HG02588 (cell line): ENCODE measurements at regions not wholly inside any gene's neighbourhood (a gene's known extent, or its start where the extent isn't known, plus 50 kb on each side); places are given as distances from the start of the nearest gene placed in this dataset.

Experiments
- ATAC-seq: cut with Tn5 transposase; IDR thresholded peaks from one replicate; pipeline ENCODE4 v1.9.1; 2021; ENCODE audit warnings: mild to moderate bottlenecking, moderate library complexity; ENCODE audit not compliant: unreplicated experiment

GRCh38 chr7:36002900-36003299 lies 150.2 kb upstream of the EEPD1 start:
- no peak for ATAC-seq

- no peak for ATAC-seq
Measured at GRCh38 chr7:36003343-36003742, 149.7 kb upstream of the EEPD1 start.

DNA sequence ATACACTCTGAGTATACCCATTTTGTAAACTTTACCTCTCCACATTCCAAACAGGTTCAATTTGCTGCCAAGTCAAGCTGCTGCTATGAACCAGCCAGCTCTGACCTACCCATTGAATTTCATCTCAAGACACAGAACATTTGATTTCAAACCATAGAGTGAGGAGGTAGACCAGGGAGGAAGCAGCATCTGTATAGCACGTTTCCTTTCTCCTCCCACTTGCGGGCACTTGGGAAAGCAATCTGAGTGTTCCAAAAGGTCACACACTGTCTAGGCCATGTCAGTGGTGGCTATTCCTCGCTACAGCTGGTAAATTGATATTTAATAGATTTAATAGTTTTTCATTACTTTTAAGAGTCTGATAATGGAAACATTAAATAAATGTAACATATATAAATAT lies 147.8 kb upstream of the EEPD1 start:
- ATAC-seq: no peak

DNA sequence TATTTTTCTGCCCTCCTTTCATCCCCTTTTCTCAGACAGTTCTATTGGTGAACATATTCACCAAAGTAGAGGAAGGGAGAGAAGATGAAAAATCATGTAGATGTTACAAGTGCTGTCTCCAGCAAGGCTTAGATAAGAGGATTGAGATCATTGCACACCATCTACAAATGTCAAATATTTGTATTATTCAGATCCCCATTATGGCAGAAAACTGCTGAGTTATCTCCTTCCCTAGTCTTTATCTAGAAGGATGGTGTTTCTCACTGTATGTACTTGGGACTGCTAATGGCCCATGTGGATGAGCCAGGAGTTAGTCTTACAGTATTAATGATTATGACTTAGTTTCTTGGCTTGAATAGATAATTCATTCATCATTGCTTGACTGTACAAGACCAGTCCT lies 147.2 kb upstream of the EEPD1 start:
- no peak for ATAC-seq

DNA sequence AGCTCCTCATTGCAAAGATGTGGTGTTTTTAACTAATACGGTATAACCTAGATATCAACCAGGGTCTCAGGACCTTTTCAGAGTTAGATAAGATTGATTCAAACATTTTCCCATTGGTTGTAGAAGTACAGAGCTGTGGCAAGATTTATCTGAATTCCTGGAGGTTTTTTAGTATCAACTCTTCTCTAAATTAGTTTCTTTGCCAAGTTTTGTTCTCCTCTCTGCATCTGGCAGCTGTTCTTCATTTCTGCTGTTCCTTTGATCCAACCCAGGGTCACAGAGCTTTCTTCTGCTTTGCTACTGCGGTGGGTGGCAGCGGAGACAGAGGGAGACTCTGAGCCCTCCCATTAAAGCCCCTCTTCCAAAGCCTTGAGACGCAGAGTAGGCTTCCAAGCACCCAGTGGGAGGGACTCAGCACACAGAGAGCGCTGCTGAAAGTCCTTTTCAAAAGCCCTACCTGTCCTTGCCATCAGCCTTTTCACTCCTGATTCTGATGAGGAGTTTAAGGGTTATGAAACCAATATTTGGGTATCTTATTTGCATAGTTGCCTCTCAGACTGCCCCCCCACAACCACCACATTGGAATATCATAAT lies 146.3 kb upstream of the EEPD1 start:
- ATAC-seq: no peak

DNA sequence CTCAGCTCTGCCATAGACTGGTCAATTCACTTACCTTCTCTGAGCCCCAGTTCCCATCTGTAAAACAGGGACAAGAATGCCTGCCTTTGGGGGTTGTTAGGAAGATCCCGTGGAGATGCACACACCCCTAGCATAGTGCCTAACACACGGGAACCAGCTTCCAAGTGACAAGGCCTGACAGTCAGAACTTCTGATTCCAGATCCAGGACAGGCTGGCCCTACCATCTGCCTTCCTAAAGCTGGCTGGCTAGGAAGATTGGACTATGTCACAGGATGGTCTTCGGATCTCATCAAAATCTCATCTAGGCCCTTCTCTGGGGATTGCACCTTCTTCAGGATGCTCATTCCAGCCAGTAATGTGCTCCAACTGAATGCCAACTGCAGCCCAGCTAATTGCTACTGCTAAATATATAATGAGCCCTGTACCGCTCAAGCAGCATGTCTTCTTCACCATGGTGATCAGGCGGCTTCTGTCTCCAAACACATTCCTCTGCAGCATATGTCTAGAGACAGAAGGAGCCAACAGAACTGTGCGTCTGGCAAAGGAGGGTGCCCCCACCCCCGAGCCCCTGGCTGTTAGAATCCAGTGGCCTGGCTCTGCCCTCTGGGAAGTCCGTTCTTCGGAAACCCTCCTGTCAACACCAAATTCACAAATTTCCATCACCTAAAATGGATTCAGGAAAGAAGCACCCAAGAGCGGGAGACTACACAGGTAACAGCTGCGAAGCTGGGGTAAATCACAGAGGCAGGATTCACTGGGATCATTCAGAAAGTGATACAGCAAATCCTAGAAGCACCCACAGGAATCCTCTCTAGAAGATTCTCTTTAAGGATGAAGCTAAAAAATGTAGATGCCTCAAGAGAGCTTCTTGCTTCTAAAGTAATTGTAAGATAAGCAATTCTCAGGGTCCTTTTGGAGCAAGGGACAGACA lies 142.1 kb upstream of the EEPD1 start:
- ATAC-seq: no peak

DNA sequence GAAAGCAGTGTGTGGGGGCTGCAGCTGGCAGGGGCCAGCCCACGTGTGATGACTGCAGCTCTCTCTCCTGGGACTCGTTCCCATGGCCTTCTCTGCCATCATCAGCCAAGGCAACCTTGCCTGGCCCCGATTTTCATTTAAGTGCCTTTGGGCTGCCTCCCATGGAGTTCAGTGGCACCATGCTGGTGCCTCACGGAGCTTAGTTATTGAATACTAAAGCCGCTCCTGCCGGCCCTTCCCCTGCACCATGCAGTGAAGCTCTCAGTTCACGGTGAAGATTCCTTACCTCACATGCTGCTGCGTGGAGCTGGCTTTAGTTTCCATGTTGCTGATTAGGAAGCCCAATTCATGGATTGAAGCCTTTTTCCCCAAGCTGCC lies 141.5 kb upstream of the EEPD1 start:
- no peak for ATAC-seq

DNA sequence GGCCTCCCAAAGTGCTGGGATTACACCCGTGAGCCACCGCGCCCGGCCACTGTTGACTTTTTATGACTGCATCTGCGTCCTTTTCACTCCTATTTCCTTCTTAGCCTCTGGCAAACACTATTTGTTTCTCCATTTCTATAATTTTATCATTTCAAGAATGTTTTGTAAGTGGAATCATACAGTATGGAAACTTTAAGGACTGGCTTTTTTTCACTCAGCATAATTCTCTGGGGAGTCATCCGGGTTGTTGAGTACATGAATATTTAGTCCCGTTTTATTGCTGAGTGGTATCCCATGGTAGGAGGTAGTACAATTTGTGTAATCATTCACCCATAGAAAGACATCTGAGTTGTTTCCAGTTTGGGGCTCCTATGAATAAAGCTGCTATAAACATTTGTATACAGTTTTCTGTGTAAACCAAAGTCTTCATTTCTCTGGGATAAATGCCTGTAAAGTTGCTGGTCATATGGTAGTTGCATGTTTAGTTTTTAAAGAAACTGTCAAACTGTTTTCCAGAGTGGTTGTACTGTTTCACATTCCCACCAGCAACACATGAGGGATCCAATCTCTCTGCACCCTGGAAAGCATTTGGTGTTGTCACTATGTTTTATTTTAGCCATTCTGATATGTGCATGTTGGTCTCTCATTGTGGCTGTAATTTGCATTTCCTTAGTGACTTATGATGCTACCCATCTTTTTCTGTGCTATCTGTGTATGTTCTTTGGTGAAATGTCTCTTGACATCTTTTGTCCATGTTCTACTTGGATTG lies 139.6 kb upstream of the EEPD1 start:
- no peak for ATAC-seq

DNA sequence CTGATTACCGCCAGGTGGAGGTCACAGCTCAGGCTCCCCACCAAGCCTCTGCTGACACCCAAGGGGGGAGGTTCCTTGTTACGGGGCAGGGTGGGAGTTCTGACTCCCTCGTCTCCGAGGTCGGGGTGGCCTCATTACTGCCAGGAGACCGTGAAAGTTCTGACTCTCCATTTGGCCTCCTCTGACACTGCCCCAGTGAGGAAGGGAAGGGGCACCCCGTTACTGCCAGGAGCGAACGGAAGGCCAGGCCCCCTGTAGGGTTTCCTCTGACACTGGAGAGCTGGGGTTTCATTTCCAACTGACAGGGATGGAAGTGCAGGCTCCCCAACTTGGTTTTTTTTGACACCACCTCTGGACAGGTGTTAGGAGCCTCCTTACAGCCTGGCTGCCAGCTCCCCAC lies 138.1 kb upstream of the EEPD1 start:
- ATAC-seq: no peak

DNA sequence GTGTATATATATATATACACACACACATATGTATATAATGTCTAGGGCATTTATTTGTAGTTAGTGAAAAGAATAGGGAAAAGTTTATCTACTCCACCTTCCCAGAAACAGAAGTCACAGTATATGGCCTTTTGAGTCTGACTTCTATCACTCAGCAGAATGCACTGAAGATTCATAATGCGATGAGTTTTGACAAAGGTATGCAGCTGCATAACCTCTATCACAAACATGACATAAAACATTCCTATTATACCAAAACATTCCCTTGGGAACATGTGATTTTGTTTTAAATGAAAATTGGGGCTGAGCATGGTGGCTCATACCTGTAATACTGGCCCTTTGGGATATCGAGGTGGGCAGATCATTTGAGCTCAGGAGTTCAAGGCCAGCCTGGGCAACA lies 137.3 kb upstream of the EEPD1 start:
- no peak for ATAC-seq

DNA sequence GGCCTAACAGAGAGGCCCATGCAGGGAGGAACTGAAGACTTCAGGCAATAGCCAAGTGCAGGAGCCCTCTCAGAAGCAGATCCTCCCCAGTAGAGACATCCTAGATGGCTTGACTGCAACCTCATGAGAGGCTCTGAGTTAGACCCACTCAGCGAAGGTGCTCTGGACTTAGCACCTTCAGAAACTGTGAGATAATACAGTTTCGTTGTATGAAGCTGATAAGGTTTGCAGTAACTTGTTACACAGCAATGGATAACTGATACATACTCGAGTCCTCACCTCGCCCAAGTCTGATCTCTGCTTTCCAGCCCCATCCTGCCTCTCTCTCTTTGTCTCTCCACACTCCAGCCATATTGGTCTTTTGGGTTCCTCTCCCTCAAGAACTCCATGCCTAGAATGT lies 136.4 kb upstream of the EEPD1 start:
- ATAC-seq: no peak

- no peak for ATAC-seq
Measured at GRCh38 chr7:36017111-36017510, 135.9 kb upstream of the EEPD1 start.

DNA sequence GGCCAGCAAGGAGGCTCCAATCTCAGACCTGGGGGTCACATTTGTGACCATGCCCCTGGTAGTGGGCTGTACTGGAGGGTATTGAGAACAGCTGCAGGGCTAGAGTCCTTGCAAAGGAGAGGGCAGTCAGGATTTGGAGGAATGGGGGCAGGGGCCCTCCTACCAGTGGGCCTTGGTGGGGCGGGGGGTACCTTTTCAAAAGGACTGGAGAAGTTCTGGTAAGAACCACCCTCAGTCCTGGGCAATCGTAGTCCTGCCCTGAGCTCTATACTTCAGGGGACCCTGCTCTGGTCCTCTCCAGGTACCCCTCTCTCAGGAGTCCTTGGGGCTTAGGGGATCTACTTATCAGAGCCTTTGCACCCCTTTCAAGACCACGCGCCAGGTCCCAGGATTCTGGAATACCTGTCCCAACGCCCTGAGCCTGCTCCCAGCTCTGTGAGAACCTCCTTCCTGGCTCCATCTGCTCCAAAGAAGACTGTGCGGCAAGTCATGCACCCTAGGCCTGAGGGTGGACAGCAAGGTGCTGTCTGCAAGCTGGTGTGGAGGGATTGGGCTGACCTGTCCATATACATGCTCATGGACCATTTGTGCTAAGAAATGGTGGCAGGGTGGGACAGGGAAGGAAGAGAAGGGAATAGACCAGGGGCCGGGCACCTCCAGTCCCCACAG lies 134.1 kb upstream of the EEPD1 start:
- ATAC-seq: no peak

DNA sequence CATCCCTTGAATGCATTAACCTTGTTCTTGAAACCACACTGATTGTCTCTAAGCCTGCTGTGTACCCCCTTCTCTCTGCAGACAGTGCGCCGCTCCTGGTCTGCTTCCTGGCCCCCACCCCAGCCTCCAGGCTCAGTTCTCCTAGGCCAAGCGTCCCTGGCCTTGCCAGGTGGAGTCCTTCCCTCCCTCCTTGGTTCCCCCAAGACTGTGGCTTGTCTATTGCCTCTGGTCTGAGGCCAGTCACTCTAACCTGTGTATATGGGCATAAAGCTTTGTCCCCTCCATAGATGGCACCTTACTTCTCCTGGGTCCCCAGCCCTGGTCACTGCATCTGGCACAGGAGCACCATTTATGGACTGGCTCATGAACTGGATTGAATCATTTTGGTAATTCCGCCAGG lies 133.5 kb upstream of the EEPD1 start:
- no peak for ATAC-seq

DNA sequence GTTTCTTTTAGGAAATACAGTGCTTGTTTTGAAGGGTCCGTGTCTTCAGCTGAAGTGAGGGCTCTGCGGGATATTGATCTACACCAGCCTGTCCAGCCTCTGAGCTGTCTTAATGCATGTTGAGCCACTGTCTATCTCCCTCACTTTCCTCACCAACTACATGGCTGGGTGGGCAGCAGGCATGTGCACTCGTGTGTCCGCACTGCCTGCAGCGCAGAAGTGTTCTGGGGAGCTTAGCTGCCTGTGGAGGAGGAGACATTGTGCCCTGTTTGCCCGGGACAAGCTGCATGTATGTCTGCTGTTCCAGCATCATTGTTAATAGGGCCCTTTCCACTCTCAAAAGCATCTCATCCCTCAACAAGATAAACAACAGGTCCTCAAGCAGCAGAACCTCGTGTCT lies 133.1 kb upstream of the EEPD1 start:
- ATAC-seq: no peak

- no peak for ATAC-seq
Measured at GRCh38 chr7:36021367-36021766, 131.7 kb upstream of the EEPD1 start.

GRCh38 chr7:36021917-36022550 lies 131.0 kb upstream of the EEPD1 start:
- ATAC-seq: no peak

DNA sequence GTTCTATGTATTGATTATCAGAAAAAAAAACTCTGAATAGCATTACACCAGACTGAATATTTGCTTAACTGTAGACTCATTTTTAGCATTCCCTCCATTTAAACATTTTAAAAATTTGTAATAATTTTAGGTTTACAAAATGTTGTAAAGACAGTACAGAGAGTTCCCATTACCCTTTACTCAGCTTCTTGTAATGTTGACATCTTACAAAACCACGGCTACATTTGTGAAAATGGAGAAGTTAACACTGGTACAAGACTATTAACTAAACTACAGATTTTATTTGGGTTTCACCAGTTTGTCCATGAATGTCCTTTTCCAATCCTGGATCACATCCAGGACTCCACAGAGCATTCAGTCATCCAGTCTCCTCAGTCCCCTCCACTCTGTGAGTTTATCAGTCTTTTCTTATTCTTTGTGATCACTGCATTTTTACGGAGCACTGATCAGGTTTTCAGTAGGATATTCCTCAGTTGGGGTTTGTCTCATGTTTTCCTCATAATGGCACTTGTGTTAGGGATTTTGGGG lies 130.0 kb upstream of the EEPD1 start:
- no peak for ATAC-seq

GRCh38 chr7:36025190-36025589 lies 127.9 kb upstream of the EEPD1 start:
- no peak for ATAC-seq

GRCh38 chr7:36029311-36029710 lies 123.7 kb upstream of the EEPD1 start:
- ATAC-seq: no peak
